GM12873 (cell line): ENCODE measurements at regions not wholly inside any gene's neighbourhood (a gene's known extent, or its start where the extent isn't known, plus 50 kb on each side); places are given as distances from the start of the nearest gene placed in this dataset.
A peak's percentile ranks its signal among the peaks of the same experiment; 100 is the strongest.

Source experiments
- CTCF ChIP-seq: IDR thresholded peaks from 2 replicates; pipeline ENCODE4 v1.5.1; 2012; ENCODE audit warnings: low read depth, mild to moderate bottlenecking, moderate library complexity, low read length, control low read depth; ENCODE audit not compliant: insufficient read depth; ENCODE audit errors: missing control alignments

GRCh38 chr4:138562544-138562991 lies 320.4 kb upstream of the SLC7A11 start:
- TF ChIP-seq CTCF: no peak

- TF ChIP-seq CTCF: no peak
Observed at GRCh38 chr4:138561906-138562305, 319.8 kb upstream of the SLC7A11 start.

- TF ChIP-seq CTCF: no peak
Observed at GRCh38 chr4:138561276-138561880, 319.2 kb upstream of the SLC7A11 start.

GRCh38 chr4:138560448-138560847 lies 318.3 kb upstream of the SLC7A11 start:
- TF ChIP-seq CTCF: no peak

- no peak for TF ChIP-seq CTCF
Observed at GRCh38 chr4:138558886-138559285, 316.7 kb upstream of the SLC7A11 start.

- TF ChIP-seq CTCF: peak; percentile 41
Observed at GRCh38 chr4:138555584-138555983, 313.4 kb upstream of the SLC7A11 start.

- TF ChIP-seq CTCF: no peak
Observed at GRCh38 chr4:138555108-138555507, 313.0 kb upstream of the SLC7A11 start.
